NCI-H2107 (cell line): ENCODE measurements at regions not wholly inside any gene's neighbourhood (a gene's known extent, or its start where the extent isn't known, plus 50 kb on each side); places are given as distances from the start of the nearest gene placed in this dataset.

Experiments used
- DNase-seq: peaks from one replicate; lab custom pipeline; 2025; lab: John Stamatoyannopoulos, UW

GRCh38 chr4:3715855-3716630 is 50.1 kb upstream of the ADRA2C start:
- no peak for DNase-seq

- DNase-seq = no peak
These were observed 50.9 kb upstream of the ADRA2C start for GRCh38 chr4:3715061-3715854.

- DNase-seq = no peak
These were observed 51.6 kb upstream of the ADRA2C start for GRCh38 chr4:3714642-3715001.

DNA sequence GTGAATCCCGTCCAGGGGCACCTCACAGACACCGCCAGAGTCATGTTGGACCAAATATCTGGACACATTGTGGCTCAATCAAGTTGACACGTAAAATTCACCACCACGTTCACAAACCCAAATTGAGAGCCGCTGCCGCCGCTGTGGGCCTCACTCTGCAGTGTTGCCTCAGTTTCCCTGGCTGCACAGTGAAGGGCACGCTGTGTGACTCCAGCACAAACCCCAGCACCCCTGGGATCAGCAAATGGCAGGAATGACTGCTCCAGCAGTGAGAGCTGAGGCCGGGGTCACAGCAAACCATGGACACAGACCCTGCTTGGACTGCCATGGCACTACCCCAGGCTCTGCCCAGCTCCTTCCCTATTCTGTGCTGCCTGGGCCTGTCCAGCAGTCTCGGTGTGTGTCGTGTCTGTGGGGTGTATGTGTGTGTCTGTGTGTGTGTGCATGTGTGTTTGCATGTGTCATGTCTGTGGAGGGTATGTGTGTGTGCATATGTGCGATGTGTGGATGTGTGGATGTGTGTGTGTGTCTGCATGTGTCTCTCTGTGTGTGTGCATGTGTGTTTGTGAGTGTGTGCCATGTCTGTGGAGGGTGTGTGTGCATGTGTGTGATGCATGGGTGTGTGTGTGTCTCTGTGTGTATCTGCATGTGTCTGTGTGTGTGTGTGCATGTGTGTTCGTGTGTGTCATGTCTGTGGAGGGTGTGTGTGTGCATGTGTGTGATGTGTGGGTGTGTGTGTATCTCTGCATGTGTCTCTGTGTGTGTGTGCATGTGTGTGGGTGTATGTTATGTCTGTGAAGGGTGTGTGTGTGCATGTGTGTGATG is 52.2 kb upstream of the ADRA2C start:
- DNase-seq = no peak

DNA sequence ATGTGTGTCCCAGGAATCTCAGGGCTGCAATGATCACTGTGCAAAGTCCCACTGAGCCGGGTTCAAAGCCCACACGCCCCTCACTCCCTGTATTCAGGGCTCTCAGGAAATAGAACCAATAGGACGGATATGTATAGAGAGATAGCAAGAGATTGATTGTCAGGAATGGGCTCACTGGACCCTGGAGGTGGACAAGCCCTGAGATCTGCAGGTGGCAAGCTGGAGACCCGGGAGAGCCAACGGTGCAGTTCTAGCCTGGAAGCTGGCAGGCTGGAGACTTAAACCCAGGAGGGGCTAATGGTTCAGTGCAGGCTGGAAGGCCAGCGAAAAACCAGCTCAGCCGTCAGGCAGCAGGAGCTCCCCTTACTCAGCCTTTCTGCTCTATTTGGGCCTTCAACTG is 52.8 kb upstream of the ADRA2C start:
- DNase-seq = no peak

DNA sequence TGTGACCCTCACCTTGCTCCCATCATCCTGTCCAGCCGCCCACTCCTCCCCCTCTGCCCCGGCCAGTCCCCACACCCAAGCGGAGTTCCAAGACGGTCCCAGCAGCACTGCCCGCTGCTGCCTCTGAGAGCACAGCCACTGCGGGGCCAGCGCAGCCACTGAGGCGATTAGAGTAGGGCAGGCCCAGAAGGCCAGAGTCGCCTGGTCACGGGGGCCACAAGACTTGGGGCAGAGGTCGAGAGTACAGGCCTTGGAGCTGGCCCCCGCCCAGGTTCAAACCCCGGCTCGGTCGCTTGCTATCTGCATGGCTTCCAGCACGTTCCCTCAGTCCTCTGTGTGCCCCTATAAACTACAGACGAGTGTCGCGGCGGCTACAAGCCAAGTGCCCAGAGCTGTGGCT is 53.2 kb upstream of the ADRA2C start:
- DNase-seq = no peak

DNA sequence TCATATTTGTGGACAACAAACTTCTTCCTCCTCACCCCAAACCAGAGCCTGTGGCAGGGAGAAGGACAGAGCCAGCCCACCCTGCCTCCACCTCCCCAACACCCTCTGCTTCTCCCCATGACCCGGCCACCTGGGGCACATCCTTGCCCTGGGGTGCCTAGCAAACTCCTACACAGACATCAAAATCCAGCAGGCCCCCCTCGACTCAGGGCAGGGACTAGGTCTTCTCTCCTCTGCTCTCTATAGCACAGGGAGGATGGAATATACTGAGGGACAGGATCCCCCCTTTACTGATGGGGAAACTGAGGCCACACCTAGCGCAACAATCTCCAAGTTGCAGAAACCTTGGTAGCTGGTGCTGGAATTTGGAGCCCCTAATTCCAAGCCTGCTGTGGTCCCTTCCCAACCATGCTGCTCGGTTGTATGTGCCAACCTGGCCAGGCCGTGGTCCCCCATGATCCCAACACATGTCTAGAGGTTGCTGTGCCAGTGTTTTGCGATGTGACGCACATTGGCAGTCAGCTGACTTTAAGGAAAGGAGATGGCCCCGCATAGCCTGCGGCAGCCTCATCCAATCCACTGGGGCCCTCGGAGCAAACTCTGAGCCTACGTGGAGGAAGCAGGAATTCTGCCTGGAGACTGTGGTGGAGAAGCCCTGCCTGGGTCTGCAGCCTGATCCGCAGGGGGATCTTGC is 53.9 kb upstream of the ADRA2C start:
- DNase-seq = no peak

- DNase-seq = no peak
These were observed 54.7 kb upstream of the ADRA2C start for GRCh38 chr4:3711183-3712111.

- no peak for DNase-seq
These were observed 55.6 kb upstream of the ADRA2C start for GRCh38 chr4:3710451-3711182.

DNA sequence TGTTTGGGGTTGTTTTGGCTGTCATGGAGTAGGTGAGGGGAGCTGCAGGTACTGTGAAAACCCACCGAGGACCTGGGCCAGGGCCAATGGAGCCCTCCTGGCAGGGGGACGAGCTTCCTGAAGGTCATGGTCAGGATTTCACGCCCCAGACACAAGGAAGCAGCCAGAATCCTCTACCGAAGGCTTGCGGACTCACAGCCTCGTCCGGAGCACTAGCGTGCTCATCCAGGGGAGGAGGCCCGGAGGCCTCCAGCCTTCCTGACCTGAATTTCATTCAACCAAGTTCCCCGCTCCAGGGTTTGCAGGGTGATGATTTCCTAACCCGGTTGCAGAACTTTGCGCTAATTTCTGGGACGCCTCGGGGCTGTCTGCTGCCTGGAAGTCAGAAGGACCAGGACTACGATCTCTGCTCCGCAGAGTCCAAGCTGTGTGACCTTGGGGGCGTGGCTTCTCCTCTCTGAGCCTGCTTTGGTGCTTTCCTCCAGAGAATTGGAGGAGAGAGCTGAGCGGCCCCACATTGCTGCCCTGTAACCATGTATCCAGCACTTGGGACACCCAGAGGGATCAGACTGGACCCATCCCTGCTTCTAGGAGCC is 56.2 kb upstream of the ADRA2C start:
- no peak for DNase-seq

DNA sequence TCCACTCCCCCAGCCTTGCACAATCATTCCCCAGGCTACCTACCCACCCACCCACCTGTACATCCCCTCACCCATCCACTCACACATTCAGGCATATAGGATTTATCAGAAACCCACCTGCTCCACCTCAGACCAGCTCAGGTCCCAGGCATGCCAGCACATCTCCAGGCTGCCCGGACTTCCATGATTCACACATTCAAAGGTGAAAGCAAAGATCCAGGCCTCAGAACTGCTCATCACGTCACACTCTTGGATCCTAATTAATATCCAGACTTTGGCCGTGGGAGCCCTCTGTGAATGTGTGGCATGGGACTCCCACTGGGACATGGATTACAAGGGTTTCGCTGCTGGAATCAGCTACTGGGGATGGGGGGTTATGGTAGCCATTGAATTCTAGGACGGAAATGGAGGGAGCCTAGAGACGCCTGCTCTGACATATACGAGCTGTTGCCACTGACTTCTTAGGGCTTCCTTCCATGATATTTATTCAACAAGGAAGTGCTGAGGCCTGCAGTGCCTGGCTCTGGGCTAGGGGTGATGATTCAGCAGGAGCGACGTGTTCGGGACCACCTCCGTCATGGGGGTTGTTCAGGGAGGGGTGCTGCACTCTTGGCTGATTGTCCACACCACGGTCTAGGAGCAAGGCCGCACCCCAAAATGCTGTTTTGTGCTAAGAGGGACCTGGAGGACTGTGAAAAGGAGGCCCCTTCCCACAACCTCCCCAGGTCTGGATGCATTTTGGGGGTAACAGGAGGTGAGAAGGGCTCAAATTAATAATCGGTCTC is 56.9 kb upstream of the ADRA2C start:
- DNase-seq = no peak

- DNase-seq = no peak
These were observed 57.6 kb upstream of the ADRA2C start for GRCh38 chr4:3708611-3709010.

- DNase-seq = no peak
These were observed 58.1 kb upstream of the ADRA2C start for GRCh38 chr4:3708103-3708510.

DNA sequence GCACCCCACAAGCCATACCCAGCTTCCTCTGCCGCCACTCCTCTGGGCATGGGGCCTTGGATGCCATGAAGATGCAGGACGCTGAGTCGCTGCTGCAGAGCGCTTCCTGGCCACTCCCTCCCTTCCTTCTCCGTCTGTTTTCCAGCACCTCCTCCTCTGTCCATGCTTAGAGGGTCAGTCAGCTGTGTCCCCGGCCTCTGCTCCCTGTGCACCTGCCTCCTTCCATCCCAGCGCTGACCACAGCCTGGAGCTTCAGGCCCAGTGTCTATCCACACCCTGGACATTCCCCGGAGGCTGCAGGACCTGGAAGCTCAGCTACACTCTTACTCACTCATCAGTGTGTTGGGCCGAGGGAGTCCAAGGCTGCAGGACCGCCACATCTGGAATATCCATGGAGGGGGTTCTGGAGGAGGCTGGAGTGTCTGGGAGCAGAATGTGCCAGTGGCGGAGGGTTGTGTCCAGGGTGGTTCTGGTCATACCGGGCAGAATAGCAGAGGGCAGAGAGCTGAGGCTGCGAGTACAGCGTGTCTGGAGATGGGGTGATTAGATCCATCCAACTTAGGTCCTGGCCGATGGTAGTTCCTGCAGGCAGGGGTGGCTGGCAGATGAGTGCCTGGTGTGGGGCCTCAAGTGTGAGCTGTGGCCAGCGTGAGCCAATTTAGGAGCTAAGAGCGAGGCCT is 58.6 kb upstream of the ADRA2C start:
- DNase-seq = no peak

DNA sequence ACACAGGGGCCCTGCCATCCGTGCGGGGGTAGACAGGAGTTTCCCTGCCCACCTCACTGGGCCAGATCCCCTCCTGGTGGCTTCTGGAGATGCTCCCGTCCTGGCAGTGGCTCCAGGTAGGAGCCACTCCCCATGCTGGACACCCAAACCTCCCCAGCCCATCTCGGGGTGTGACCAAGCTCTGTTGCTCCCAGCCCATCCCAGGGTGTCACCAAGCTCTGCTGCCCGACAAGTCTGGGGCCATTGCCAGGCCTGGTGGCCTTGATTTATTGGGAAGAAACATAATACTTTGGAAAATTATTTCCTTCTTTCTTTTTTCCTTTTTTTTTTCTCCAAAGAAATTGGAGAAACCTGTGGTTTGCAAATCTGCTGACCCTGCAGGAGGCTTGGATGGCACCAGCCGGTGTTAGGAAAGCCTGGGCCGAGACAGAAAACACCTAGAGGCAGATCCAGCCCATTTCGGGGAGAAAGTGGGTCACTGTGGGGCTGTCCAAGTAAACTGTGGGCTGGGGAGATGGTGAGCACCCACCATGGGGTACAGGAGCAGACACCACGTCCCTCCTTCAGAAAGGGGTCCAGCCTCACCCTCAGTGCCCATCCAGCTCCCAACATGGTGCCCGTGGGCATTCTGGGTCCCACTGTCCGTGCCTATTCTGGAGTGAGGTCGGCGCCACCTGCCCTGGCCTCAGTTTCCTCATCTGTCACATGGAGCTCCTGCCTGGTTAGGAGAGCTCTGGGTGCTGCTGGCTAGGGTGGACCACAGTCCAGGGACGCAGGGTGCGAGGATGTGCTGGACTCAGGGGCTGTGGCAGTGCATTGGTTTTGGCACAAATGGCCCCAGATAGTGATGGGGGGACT is 59.4 kb upstream of the ADRA2C start:
- DNase-seq = no peak

GRCh38 chr4:3706111-3706511 is 60.1 kb upstream of the ADRA2C start:
- no peak for DNase-seq

DNA sequence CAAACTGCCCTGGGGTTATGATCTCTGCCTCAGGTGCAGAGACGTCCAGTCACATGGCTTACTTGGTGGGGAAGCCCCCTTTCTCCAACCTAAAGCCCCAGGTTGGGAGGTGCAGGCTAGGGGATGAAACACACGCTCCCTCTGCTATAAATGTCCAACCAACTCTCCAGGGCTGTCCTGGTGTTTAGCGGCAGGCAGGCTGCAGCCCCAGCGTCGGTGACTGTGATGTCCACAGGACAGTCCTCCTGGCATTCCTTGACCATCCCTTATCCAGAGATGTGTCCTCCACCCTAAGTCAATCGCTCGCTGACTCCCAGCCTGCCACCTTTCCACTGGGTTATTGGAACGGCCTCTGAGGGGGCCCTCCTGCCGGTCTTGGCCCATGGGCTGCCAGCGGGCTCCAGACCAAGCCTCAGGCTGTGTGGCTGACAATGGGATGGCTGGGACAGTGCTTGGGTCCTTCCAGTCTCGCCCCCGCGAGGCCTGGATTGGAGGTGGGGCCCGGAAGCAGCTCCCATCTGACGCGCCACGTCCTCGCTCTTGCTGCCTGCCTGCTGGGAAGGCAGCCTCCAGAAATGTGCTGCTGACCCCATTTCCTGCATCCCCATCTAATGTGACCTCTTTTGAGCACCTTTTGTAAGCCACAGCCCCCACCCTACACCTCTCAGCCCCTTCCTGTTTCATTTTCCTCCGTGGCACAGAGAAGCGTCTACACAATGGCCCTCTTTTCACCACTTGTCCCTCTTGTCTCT is 60.8 kb upstream of the ADRA2C start:
- DNase-seq = no peak
